Karpas-422 (cell line): ENCODE measurements at regions not wholly inside any gene's neighbourhood (a gene's known extent, or its start where the extent isn't known, plus 50 kb on each side); places are given as distances from the start of the nearest gene placed in this dataset.

Source experiments
- DNase-seq: peaks from one replicate; pipeline ENCODE4 v3.0.0-alpha.2; 2015
- H2AFZ ChIP-seq: fragments of 200-600 bp; sonication (generic); 2 replicates; pipeline ENCODE4 v1.6.1; 2014; ENCODE audit warnings: antibody characterized with exemption, low read length, mixed read lengths
- H3K27ac ChIP-seq: fragments of 200-600 bp; sonication (generic); 2 replicates; pipeline ENCODE4 v1.5.1; 2014; ENCODE audit warnings: mild to moderate bottlenecking, low read length, moderate library complexity
- H3K27me3 ChIP-seq: fragments of 200-600 bp; sonication (generic); 2 replicates; pipeline ENCODE4 v1.6.1; 2014; ENCODE audit warnings: low read length, mixed read lengths
- H3K36me3 ChIP-seq: fragments of 200-600 bp; sonication (generic); 2 replicates; pipeline ENCODE4 v1.6.1; 2014; ENCODE audit warnings: low read length, mixed read lengths; ENCODE audit not compliant: insufficient read depth
- H3K4me1 ChIP-seq: fragments of 200-600 bp; sonication (generic); 2 replicates; pipeline ENCODE4 v1.6.1; 2014; ENCODE audit warnings: mild to moderate bottlenecking, low read length, mixed read lengths
- H3K4me2 ChIP-seq: fragments of 200-600 bp; sonication (generic); 2 replicates; pipeline ENCODE4 v1.6.1; 2014; ENCODE audit warnings: low read length, low read depth, mild to moderate bottlenecking; ENCODE audit not compliant: poor library complexity, severe bottlenecking
- H3K4me3 ChIP-seq: fragments of 200-600 bp; sonication (generic); 2 replicates; pipeline ENCODE4 v1.5.1; 2014; ENCODE audit warnings: mild to moderate bottlenecking, antibody characterized with exemption, low read length, mixed read lengths
- H3K79me2 ChIP-seq: fragments of 200-600 bp; sonication (generic); 2 replicates; pipeline ENCODE4 v1.6.1; 2014; ENCODE audit warnings: mild to moderate bottlenecking, low read length, mixed read lengths
- H3K9ac ChIP-seq: fragments of 200-600 bp; sonication (generic); 2 replicates; pipeline ENCODE4 v1.6.0; 2014; ENCODE audit warnings: low read length
- H3K9me2 ChIP-seq: fragments of 200-600 bp; sonication (generic), shearing (Covaris generic); replicated peaks from 2 replicates; pipeline ENCODE4 v1.6.0; 2014; ENCODE audit warnings: mild to moderate bottlenecking, low read length, moderate library complexity; ENCODE audit not compliant: insufficient read depth
- H3K9me3 ChIP-seq: fragments of 300-700, 200-600 bp; sonication (generic); 2 replicates; pipeline ENCODE4 v1.6.1; 2014; ENCODE audit warnings: low read length, mixed read lengths
- H4K20me1 ChIP-seq: fragments of 200-600 bp; sonication (generic); 2 replicates; pipeline ENCODE4 v1.6.1; 2014; ENCODE audit warnings: mild to moderate bottlenecking, antibody characterized with exemption, low read length, low read depth; ENCODE audit not compliant: insufficient read depth

- H3K27ac ChIP-seq, result peak overlapping the region; percentile 95
- H3K79me2 ChIP-seq, result no peaks in the 10 kb centered on the region
- peak; percentile 92 for DNase-seq
- no peak overlapping the region; the same call in 1 of the 2 replicates for H2AFZ ChIP-seq
- H3K4me1 ChIP-seq, result peaks cover 71% of the 10 kb centered on the region
- peak overlapping the region; percentile 57 for H3K9ac ChIP-seq
- peak overlapping the region; percentile 78 for H3K4me2 ChIP-seq
- H3K4me3 ChIP-seq, result peak overlapping the region; percentile 28
- H3K27me3 ChIP-seq, result no peaks in the 10 kb centered on the region
- no peaks in the 10 kb centered on the region for H3K36me3 ChIP-seq
- no peaks in the 10 kb centered on the region for H4K20me1 ChIP-seq
- H3K9me3 ChIP-seq, result no peaks in the 10 kb centered on the region
- H3K9me2 ChIP-seq, result no peaks in the 10 kb centered on the region
These were observed 82.9 kb downstream of the CDO1 start for GRCh38 chr5:115733607-115734006.

- H3K79me2 ChIP-seq, result no peaks in the 10 kb centered on the region
- no peak for DNase-seq
- H3K27ac ChIP-seq, result peak overlapping the region; percentile 95; the same call in 1 of the 2 replicates
- H2AFZ ChIP-seq, result no peak overlapping the region
- no peaks in the 10 kb centered on the region for H3K9me2 ChIP-seq
- H3K9ac ChIP-seq, result no peak overlapping the region
- H3K4me1 ChIP-seq, result peaks cover 55% of the 10 kb centered on the region
- H3K4me3 ChIP-seq, result no peak overlapping the region
- no peaks in the 10 kb centered on the region for H4K20me1 ChIP-seq
- H3K4me2 ChIP-seq, result peak overlapping the region; percentile 78
- no peaks in the 10 kb centered on the region for H3K36me3 ChIP-seq
- H3K27me3 ChIP-seq, result no peaks in the 10 kb centered on the region
- H3K9me3 ChIP-seq, result no peaks in the 10 kb centered on the region
These were observed 84.4 kb downstream of the CDO1 start for GRCh38 chr5:115732026-115732425.

GRCh38 chr5:115725522-115725921 is 90.9 kb downstream of the CDO1 start:
- Histone ChIP-seq H3K4me1 (no peaks in the 10 kb centered on the region; the same call in 1 of the 2 replicates), H2AFZ (no peak overlapping the region), H3K9me2 (no peaks in the 10 kb centered on the region), H4K20me1 (no peaks in the 10 kb centered on the region), H3K79me2 (no peaks in the 10 kb centered on the region), H3K27ac (no peak overlapping the region), H3K9me3 (no peaks in the 10 kb centered on the region), H3K4me3 (no peak overlapping the region), H3K36me3 (no peaks in the 10 kb centered on the region), H3K27me3 (no peaks in the 10 kb centered on the region), H3K9ac (no peak overlapping the region), H3K4me2 (no peak overlapping the region)
- no peak for DNase-seq

GRCh38 chr5:115723220-115723619 is 93.2 kb downstream of the CDO1 start:
- no peaks in the 10 kb centered on the region for H3K36me3 ChIP-seq
- no peak overlapping the region for H2AFZ ChIP-seq
- no peaks in the 10 kb centered on the region for H3K9me2 ChIP-seq
- no peaks in the 10 kb centered on the region for H4K20me1 ChIP-seq
- no peak for DNase-seq
- H3K4me3 ChIP-seq, result no peak overlapping the region
- H3K4me1 ChIP-seq, result no peaks in the 10 kb centered on the region; the same call in 1 of the 2 replicates
- H3K9ac ChIP-seq, result no peak overlapping the region
- no peaks in the 10 kb centered on the region for H3K9me3 ChIP-seq
- no peak overlapping the region for H3K27ac ChIP-seq
- H3K79me2 ChIP-seq, result no peaks in the 10 kb centered on the region
- H3K4me2 ChIP-seq, result no peak overlapping the region
- no peaks in the 10 kb centered on the region for H3K27me3 ChIP-seq

GRCh38 chr5:115720888-115721287 is 95.1 kb upstream of the TMED7 start:
- Histone ChIP-seq H4K20me1 (no peaks in the 10 kb centered on the region), H2AFZ (peak overlapping the region; percentile 50), H3K4me1 (no peaks in the 10 kb centered on the region; the same call in 1 of the 2 replicates), H3K4me2 (no peak overlapping the region), H3K36me3 (no peaks in the 10 kb centered on the region), H3K9me3 (no peaks in the 10 kb centered on the region), H3K27me3 (no peaks in the 10 kb centered on the region), H3K79me2 (no peaks in the 10 kb centered on the region), H3K4me3 (no peak overlapping the region), H3K9ac (no peak overlapping the region), H3K9me2 (no peaks in the 10 kb centered on the region), H3K27ac (no peak overlapping the region)
- no peak for DNase-seq

GRCh38 chr5:115718927-115719326 is 93.1 kb upstream of the TMED7 start:
- DNase-seq, result no peak
- Histone ChIP-seq H3K9me3 (no peaks in the 10 kb centered on the region), H3K79me2 (no peaks in the 10 kb centered on the region), H2AFZ (no peak overlapping the region), H3K4me2 (no peak overlapping the region), H3K9ac (no peak overlapping the region), H3K4me3 (no peak overlapping the region), H3K36me3 (no peaks in the 10 kb centered on the region), H3K27me3 (no peaks in the 10 kb centered on the region), H4K20me1 (no peaks in the 10 kb centered on the region), H3K27ac (no peak overlapping the region), H3K9me2 (no peaks in the 10 kb centered on the region), H3K4me1 (no peaks in the 10 kb centered on the region; the same call in 1 of the 2 replicates)

- Histone ChIP-seq H3K9me3 (no peaks in the 10 kb centered on the region; the same call in 1 of the 2 replicates), H3K9me2 (no peaks in the 10 kb centered on the region), H3K4me2 (no peak overlapping the region), H3K27ac (no peak overlapping the region), H3K36me3 (no peaks in the 10 kb centered on the region), H4K20me1 (no peaks in the 10 kb centered on the region), H3K27me3 (peaks cover 3% of the 10 kb centered on the region; the same call in 1 of the 2 replicates), H3K4me1 (no peaks in the 10 kb centered on the region), H2AFZ (no peak overlapping the region), H3K9ac (no peak overlapping the region), H3K4me3 (no peak overlapping the region), H3K79me2 (no peaks in the 10 kb centered on the region)
- no peak for DNase-seq
These were observed 87.6 kb upstream of the TMED7 start for GRCh38 chr5:115713408-115713807.

GRCh38 chr5:115709585-115709984 is 83.7 kb upstream of the TMED7 start:
- Histone ChIP-seq H3K27ac (no peak overlapping the region), H3K9me3 (no peaks in the 10 kb centered on the region; the same call in 1 of the 2 replicates), H3K4me2 (no peak overlapping the region), H3K27me3 (peaks cover 3% of the 10 kb centered on the region; the same call in 1 of the 2 replicates), H3K4me1 (peaks cover 6% of the 10 kb centered on the region), H3K4me3 (no peak overlapping the region), H2AFZ (no peak overlapping the region), H3K9ac (no peak overlapping the region), H4K20me1 (no peaks in the 10 kb centered on the region), H3K79me2 (no peaks in the 10 kb centered on the region), H3K36me3 (no peaks in the 10 kb centered on the region), H3K9me2 (no peaks in the 10 kb centered on the region)
- DNase-seq, result no peak
